Naive thymus-derived CD4-positive, alpha-beta T cell (primary cell): ENCODE measurements at regions not wholly inside any gene's neighbourhood (a gene's known extent, or its start where the extent isn't known, plus 50 kb on each side); places are given as distances from the start of the nearest gene placed in this dataset.

ENCODE experiments used
- ATAC-seq: fragments of 150-1000 bp; cut with Tn5 transposase; 2 replicates; pipeline ENCODE4 v1.10.0; 2021; ENCODE audit warnings: mild to moderate bottlenecking, moderate library complexity
- CTCF ChIA-PET: fragments of 350-600 bp; sonication (Branson Sonifier 250); formaldehyde crosslinking; loops from one replicate; lab custom pipeline; 2021; ENCODE audit warnings: antibody characterized with exemption; lab: Charles Lee
- POLR2A ChIA-PET: fragments of 350-600 bp; sonication (Branson Sonifier 250); formaldehyde crosslinking; loops from one replicate; lab custom pipeline; 2021; ENCODE audit warnings: antibody characterized with exemption, inconsistent platforms; lab: Charles Lee
- DNase-seq, 9 donors: peaks; one replicate each; pipeline versions ENCODE4 v3.0.0 to v3.0.0-alpha.2; 2020 to 2022; ENCODE audit warnings: mixed read lengths in 1 of 9
- H3K27ac ChIP-seq: one replicate; pipeline ENCODE4 v1.7.0; 2013; ENCODE audit warnings: mild to moderate bottlenecking, low read depth, low read length, moderate library complexity
- H3K27me3 ChIP-seq, 2 donors: one replicate each; pipeline ENCODE4 v1.7.0; 2013; ENCODE audit warnings: low read length in 2 of 2, mild to moderate bottlenecking in 2 of 2, moderate library complexity in 2 of 2; ENCODE audit not compliant: control insufficient read depth in 2 of 2, insufficient read depth in 2 of 2
- H3K36me3 ChIP-seq, 3 experiments: 1 replicate in 2 of 3; 2 replicates in 1 of 3; pipeline ENCODE4 v1.7.0; 2013; ENCODE audit warnings: low read length in 3 of 3, mild to moderate bottlenecking in 3 of 3, moderate library complexity in 1 of 3; ENCODE audit not compliant: insufficient read depth in 3 of 3, control insufficient read depth in 2 of 3
- H3K4me1 ChIP-seq, 2 donors: one replicate each; pipeline ENCODE4 v1.7.0; 2013; ENCODE audit warnings: low read length in 2 of 2, mild to moderate bottlenecking in 2 of 2, moderate library complexity in 1 of 2; ENCODE audit not compliant: control insufficient read depth in 2 of 2, insufficient read depth in 2 of 2
- H3K4me3 ChIP-seq: 2 replicates; pipeline ENCODE4 v1.7.0; 2013; ENCODE audit warnings: mild to moderate bottlenecking, low read length
- H3K9me3 ChIP-seq, 3 experiments: 1 replicate in 2 of 3; 2 replicates in 1 of 3; pipeline ENCODE4 v1.7.0; 2013; ENCODE audit warnings: low read length in 3 of 3; ENCODE audit not compliant: control insufficient read depth in 2 of 3
- H3K27ac Mint-ChIP-seq, 9 donors: one replicate each; pipeline ENCODE4 v1.8.0; 2020 to 2022; ENCODE audit warnings: mixed read lengths in 9 of 9, mild to moderate bottlenecking in 8 of 9, moderate library complexity in 5 of 9, inconsistent platforms in 2 of 9
- H3K27me3 Mint-ChIP-seq, 5 donors: one replicate each; pipeline ENCODE4 v1.8.0; 2021 to 2022; ENCODE audit warnings: mixed read lengths in 5 of 5, mild to moderate bottlenecking in 1 of 5
- H3K36me3 Mint-ChIP-seq, 5 donors: one replicate each; pipeline ENCODE4 v1.8.0; 2020 to 2022; ENCODE audit warnings: mixed read lengths in 5 of 5, mild to moderate bottlenecking in 3 of 5, inconsistent platforms in 1 of 5
- H3K4me1 Mint-ChIP-seq, 7 donors: one replicate each; pipeline ENCODE4 v1.8.0; 2020 to 2022; ENCODE audit warnings: mixed read lengths in 7 of 7, mild to moderate bottlenecking in 3 of 7, inconsistent platforms in 1 of 7
- H3K4me3 Mint-ChIP-seq, 10 donors: one replicate each; pipeline ENCODE4 v1.8.0; 2020 to 2022; ENCODE audit warnings: mild to moderate bottlenecking in 10 of 10, mixed read lengths in 10 of 10, moderate library complexity in 6 of 10, inconsistent platforms in 2 of 10
- H3K9me3 Mint-ChIP-seq, 11 donors: one replicate each; pipeline ENCODE4 v1.8.0; 2020 to 2022; ENCODE audit warnings: mixed read lengths in 11 of 11, mild to moderate bottlenecking in 4 of 11, inconsistent platforms in 1 of 11, moderate library complexity in 1 of 11
- intact Hi-C, 2 donors: fragments of 100-400 bp; cut with micrococcal nuclease; formaldehyde crosslinking; loops; one replicate each; pipeline ENCODE4 v1.15.1; 2023

- DNase-seq (no peak), ATAC-seq (no peak)
- Mint-ChIP-seq H3K4me1 (no peaks in the 10 kb centered on the region), H3K27ac (no peak overlapping the region), H3K9me3 (peaks cover 0 to 8% (median 0%) of the 10 kb centered on the region in 11 donors), H3K36me3 (no peaks in the 10 kb centered on the region), H3K27me3 (peaks cover 5 to 33% (median 26%) of the 10 kb centered on the region in 5 donors), H3K4me3 (no peak overlapping the region)
- Histone ChIP-seq H3K36me3 (no peaks in the 10 kb centered on the region), H3K27me3 (no peaks in the 10 kb centered on the region), H3K9me3 (no peaks in the 10 kb centered on the region), H3K4me1 (no peaks in the 10 kb centered on the region), H3K27ac (no peak overlapping the region), H3K4me3 (no peak overlapping the region)
- CTCF ChIA-PET, result no interaction called here
- POLR2A ChIA-PET, result no interaction called here
- intact Hi-C loops, result no loop called here
Measured at GRCh38 chr11:13062115-13062514, 53.0 kb downstream of the RASSF10 start.

- Histone ChIP-seq H3K4me1 (no peaks in the 10 kb centered on the region), H3K9me3 (no peaks in the 10 kb centered on the region), H3K27ac (no peak overlapping the region), H3K4me3 (no peak overlapping the region), H3K27me3 (peaks cover 0 to 2% of the 10 kb centered on the region in 2 donors), H3K36me3 (no peaks in the 10 kb centered on the region)
- Mint-ChIP-seq H3K27me3 (peaks cover 6 to 35% (median 30%) of the 10 kb centered on the region in 5 donors), H3K9me3 (peaks cover 0 to 8% (median 0%) of the 10 kb centered on the region in 11 donors), H3K4me1 (no peaks in the 10 kb centered on the region), H3K36me3 (no peaks in the 10 kb centered on the region), H3K4me3 (no peak overlapping the region), H3K27ac (no peak overlapping the region)
- ATAC-seq (no peak), DNase-seq (no peak)
- ChIA-PET POLR2A (no interaction called here), CTCF (no interaction called here)
- intact Hi-C loops, result no loop called here
Measured at GRCh38 chr11:13064593-13064992, 55.5 kb downstream of the RASSF10 start.

GRCh38 chr11:13065200-13065787 lies 56.2 kb downstream of the RASSF10 start:
- ChIA-PET POLR2A (no interaction called here), CTCF (no interaction called here)
- intact Hi-C loops, result no loop called here
- Histone ChIP-seq H3K27ac (no peak overlapping the region), H3K27me3 (peaks cover 0 to 2% of the 10 kb centered on the region in 2 donors), H3K4me1 (no peaks in the 10 kb centered on the region), H3K4me3 (no peak overlapping the region), H3K9me3 (no peaks in the 10 kb centered on the region), H3K36me3 (no peaks in the 10 kb centered on the region)
- H3K36me3 Mint-ChIP-seq, result no peaks in the 10 kb centered on the region
- peaks cover 9 to 35% (median 31%) of the 10 kb centered on the region in 5 donors for H3K27me3 Mint-ChIP-seq
- peaks cover 0 to 8% (median 0%) of the 10 kb centered on the region in 11 donors for H3K9me3 Mint-ChIP-seq
- H3K27ac Mint-ChIP-seq, result no peak overlapping the region
- DNase-seq (no peak), ATAC-seq (no peak)
- H3K4me1 Mint-ChIP-seq, result no peaks in the 10 kb centered on the region
- H3K4me3 Mint-ChIP-seq, result no peak overlapping the region

DNA sequence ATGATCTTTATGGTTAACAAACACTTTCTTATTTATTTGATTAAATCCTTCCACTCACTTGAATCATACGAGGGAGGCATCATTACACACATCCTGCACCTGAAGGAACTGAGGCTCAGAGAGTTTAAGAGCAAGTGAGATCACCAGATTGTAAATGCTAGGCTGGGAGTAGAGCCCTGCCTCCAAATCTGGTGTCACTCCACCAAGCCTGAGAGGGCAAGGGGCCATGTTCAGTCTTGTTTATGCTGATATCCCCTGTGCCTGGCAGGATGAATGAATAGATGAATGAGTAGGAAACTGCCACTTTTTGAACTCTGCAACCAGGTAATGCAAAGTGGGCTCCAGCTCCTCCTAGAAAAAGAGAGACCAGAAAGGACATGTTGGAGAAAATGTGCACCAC lies 59.1 kb downstream of the RASSF10 start:
- no peaks in the 10 kb centered on the region for H3K4me1 ChIP-seq
- DNase-seq (no peak), ATAC-seq (no peak)
- H3K36me3 ChIP-seq, result no peaks in the 10 kb centered on the region
- intact Hi-C loops, result no loop called here
- H3K27me3 ChIP-seq, result peaks cover 0 to 2% of the 10 kb centered on the region in 2 donors
- Mint-ChIP-seq H3K27me3 (peaks cover 11 to 34% (median 29%) of the 10 kb centered on the region in 5 donors), H3K9me3 (peaks cover 0 to 4% (median 0%) of the 10 kb centered on the region in 11 donors), H3K36me3 (no peaks in the 10 kb centered on the region), H3K4me1 (no peaks in the 10 kb centered on the region), H3K4me3 (no peak overlapping the region), H3K27ac (no peak overlapping the region)
- CTCF ChIA-PET, result no interaction called here
- POLR2A ChIA-PET, result no interaction called here
- no peaks in the 10 kb centered on the region for H3K9me3 ChIP-seq
- no peak overlapping the region for H3K4me3 ChIP-seq
- H3K27ac ChIP-seq, result no peak overlapping the region

DNA sequence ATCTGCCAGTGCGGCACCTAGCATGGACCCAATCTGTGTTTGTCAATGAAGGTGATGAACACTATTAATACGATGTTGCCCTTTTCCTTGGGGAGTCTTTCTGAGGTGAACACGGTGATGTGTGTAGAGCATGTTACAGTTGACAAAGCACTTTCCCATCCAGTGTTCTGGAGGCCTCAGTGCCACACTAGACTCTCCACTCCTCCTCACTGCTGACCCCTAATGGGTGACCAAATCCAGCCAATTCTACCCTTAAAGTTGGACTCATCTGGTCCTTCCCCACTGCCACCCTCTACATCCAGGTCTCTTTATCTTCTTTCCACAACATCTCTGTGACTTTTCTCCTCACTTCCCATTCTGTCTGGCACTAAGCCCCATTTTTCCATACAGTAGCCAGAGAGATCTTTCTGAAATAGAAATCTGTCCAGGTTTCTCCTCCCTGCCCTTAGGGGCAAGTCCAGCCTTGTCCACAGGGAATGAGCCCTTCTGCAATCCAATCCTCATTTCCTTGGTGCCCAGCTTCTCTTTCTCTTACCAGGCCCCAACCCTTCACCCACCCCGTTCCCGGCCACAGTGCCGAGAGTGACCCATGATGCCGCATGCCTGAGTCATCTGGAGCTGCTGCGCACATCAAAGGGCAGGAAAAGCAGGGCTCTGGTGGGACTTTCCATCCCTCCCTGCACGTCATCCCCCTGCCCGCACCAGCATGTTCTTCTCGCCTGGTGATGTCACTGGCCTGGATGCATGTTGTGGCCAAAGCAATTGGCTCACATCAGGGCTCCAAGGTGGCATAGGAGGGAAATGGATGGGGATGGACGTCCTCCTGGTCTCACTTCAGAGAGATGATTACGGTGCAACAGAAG lies 64.2 kb downstream of the RASSF10 start:
- no peaks in the 10 kb centered on the region for H3K4me1 ChIP-seq
- ATAC-seq (no peak), DNase-seq (no peak)
- Mint-ChIP-seq H3K27me3 (peaks cover 5 to 24% (median 16%) of the 10 kb centered on the region in 5 donors), H3K4me1 (no peaks in the 10 kb centered on the region), H3K27ac (no peak overlapping the region), H3K4me3 (no peak overlapping the region), H3K9me3 (peaks cover 0 to 2% (median 0%) of the 10 kb centered on the region in 11 donors), H3K36me3 (no peaks in the 10 kb centered on the region)
- H3K9me3 ChIP-seq, result no peaks in the 10 kb centered on the region
- no peaks in the 10 kb centered on the region for H3K36me3 ChIP-seq
- no peak overlapping the region for H3K27ac ChIP-seq
- intact Hi-C loops, result no loop called here
- ChIA-PET POLR2A (no interaction called here), CTCF (no interaction called here)
- no peak overlapping the region for H3K4me3 ChIP-seq
- H3K27me3 ChIP-seq, result no peaks in the 10 kb centered on the region

GRCh38 chr11:13074714-13075464 lies 65.8 kb downstream of the RASSF10 start:
- peaks cover 0 to 2% (median 0%) of the 10 kb centered on the region in 11 donors for H3K9me3 Mint-ChIP-seq
- no peak for ATAC-seq
- POLR2A ChIA-PET, result no interaction called here

More at GRCh38 chr11:13074714-13075464, 65.8 kb downstream of the RASSF10 start:
- Histone ChIP-seq H3K4me1 (no peaks in the 10 kb centered on the region), H3K27ac (no peak overlapping the region), H3K9me3 (no peaks in the 10 kb centered on the region), H3K27me3 (no peaks in the 10 kb centered on the region), H3K36me3 (no peaks in the 10 kb centered on the region), H3K4me3 (no peak overlapping the region)
- DNase-seq, result no peak
- CTCF ChIA-PET, result no interaction called here
- intact Hi-C loops, result no loop called here
- Mint-ChIP-seq H3K27me3 (peaks cover 15 to 33% (median 27%) of the 10 kb centered on the region in 5 donors), H3K4me1 (no peaks in the 10 kb centered on the region), H3K4me3 (no peak overlapping the region), H3K36me3 (no peaks in the 10 kb centered on the region), H3K27ac (no peak overlapping the region)
